Activated T-cell treated with anti-CD3 and anti-CD28 coated beads for 48 hours (primary cell): ENCODE measurements at regions not wholly inside any gene's neighbourhood (a gene's known extent, or its start where the extent isn't known, plus 50 kb on each side); places are given as distances from the start of the nearest gene placed in this dataset.
"Not testable (repeated sequence)": the region's sequence is repeated elsewhere in the genome, so short reads cannot be mapped to it uniquely, and the experiment has no call there.

ENCODE experiments used
- DNase-seq: peaks from one replicate; pipeline ENCODE4 v3.0.0-alpha.2; 2020; ENCODE audit warnings: low read depth

- DNase-seq = no peak
Observed at GRCh38 chr12:107497231-107497630, 188.4 kb upstream of the PWP1 start.

GRCh38 chr12:107500307-107500706 is 185.3 kb upstream of the PWP1 start:
- no peak for DNase-seq

- DNase-seq = no peak
Observed at GRCh38 chr12:107501681-107502080, 183.9 kb upstream of the PWP1 start.

- no peak for DNase-seq
Observed at GRCh38 chr12:107503129-107503855, 182.3 kb upstream of the PWP1 start.

GRCh38 chr12:107503887-107504885 is 181.4 kb upstream of the PWP1 start:
- no peak for DNase-seq

- no peak for DNase-seq
Observed at GRCh38 chr12:107509421-107509820, 176.2 kb upstream of the PWP1 start.

GRCh38 chr12:107510211-107510610 is 175.4 kb upstream of the PWP1 start:
- no peak for DNase-seq

GRCh38 chr12:107511292-107511691 is 174.3 kb upstream of the PWP1 start:
- DNase-seq = no peak

- DNase-seq = no peak
Observed at GRCh38 chr12:107512391-107512790, 173.2 kb upstream of the PWP1 start.

- DNase-seq = no peak
Observed at GRCh38 chr12:107513184-107513583, 172.4 kb upstream of the PWP1 start.

- no peak for DNase-seq
Observed at GRCh38 chr12:107513636-107514400, 171.8 kb upstream of the PWP1 start.

- DNase-seq = no peak
Observed at GRCh38 chr12:107514887-107515445, 170.6 kb upstream of the PWP1 start.

GRCh38 chr12:107515446-107515958 is 170.1 kb upstream of the PWP1 start:
- DNase-seq = peak; percentile 12

GRCh38 chr12:107517816-107518215 is 167.8 kb upstream of the PWP1 start:
- DNase-seq = not testable (repeated sequence)

GRCh38 chr12:107518868-107519267 is 166.7 kb upstream of the PWP1 start:
- DNase-seq = no peak

- DNase-seq = no peak
Observed at GRCh38 chr12:107519906-107520859, 165.4 kb upstream of the PWP1 start.

- no peak for DNase-seq
Observed at GRCh38 chr12:107521826-107522355, 163.7 kb upstream of the PWP1 start.

GRCh38 chr12:107522692-107523477 is 162.7 kb upstream of the PWP1 start:
- DNase-seq = no peak

GRCh38 chr12:107523775-107524535 is 161.6 kb upstream of the PWP1 start:
- DNase-seq = no peak
